Activated CD8-positive, alpha-beta memory T cell treated with anti-CD3 and anti-CD28 coated beads for 24 hours (primary cell): ENCODE measurements at regions not wholly inside any gene's neighbourhood (a gene's known extent, or its start where the extent isn't known, plus 50 kb on each side); places are given as distances from the start of the nearest gene placed in this dataset.

Experiments
- DNase-seq: peaks from one replicate; pipeline ENCODE4 v3.0.0-alpha.2; 2020

GRCh38 chr10:88213065-88213605 is 349.7 kb downstream of the PTEN start:
- DNase-seq, result no peak

- no peak for DNase-seq
These were observed 353.6 kb downstream of the PTEN start for GRCh38 chr10:88216976-88217375.

- DNase-seq, result no peak
These were observed 354.9 kb downstream of the PTEN start for GRCh38 chr10:88218362-88218761.

GRCh38 chr10:88219753-88220152 is 356.3 kb downstream of the PTEN start:
- no peak for DNase-seq

GRCh38 chr10:88221010-88221973 is 357.9 kb downstream of the PTEN start:
- no peak for DNase-seq

- no peak for DNase-seq
These were observed 359.5 kb downstream of the PTEN start for GRCh38 chr10:88222881-88223280.
